ENCODE measurements at regions not wholly inside any gene's neighbourhood (a gene's known extent, or its start where the extent isn't known, plus 50 kb on each side); places are given as distances from the start of the nearest gene placed in this dataset.

DNA sequence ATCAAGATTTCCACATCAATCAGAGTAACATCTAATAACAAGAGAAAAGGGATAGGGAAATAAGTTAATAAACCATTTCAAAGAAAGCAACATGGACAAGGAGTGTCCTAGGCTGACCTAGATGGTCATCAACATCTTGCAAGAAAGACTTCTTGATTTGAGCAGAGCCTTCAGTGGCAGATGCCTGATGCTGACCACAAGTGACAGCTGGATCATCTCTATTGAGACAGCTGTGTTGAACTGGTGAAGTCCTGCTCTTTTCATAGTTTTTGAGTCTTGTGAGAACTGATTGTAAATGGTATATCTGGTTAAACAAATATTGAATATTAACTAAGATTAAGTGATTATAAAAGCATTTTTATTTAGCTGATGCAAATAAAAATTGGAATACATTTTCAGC, 1083.6 kb upstream of the LRFN5 start:
- TF ChIP-seq, protein P1, sequence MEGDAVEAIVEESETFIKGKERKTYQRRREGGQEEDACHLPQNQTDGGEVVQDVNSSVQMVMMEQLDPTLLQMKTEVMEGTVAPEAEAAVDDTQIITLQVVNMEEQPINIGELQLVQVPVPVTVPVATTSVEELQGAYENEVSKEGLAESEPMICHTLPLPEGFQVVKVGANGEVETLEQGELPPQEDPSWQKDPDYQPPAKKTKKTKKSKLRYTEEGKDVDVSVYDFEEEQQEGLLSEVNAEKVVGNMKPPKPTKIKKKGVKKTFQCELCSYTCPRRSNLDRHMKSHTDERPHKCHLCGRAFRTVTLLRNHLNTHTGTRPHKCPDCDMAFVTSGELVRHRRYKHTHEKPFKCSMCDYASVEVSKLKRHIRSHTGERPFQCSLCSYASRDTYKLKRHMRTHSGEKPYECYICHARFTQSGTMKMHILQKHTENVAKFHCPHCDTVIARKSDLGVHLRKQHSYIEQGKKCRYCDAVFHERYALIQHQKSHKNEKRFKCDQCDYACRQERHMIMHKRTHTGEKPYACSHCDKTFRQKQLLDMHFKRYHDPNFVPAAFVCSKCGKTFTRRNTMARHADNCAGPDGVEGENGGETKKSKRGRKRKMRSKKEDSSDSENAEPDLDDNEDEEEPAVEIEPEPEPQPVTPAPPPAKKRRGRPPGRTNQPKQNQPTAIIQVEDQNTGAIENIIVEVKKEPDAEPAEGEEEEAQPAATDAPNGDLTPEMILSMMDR (IDR thresholded peaks at IDR 0.05; ENCODE audit: poor library complexity, severe bottlenecking), result no peak
- no peak for TF ChIP-seq POLR2AphosphoS5 (IDR thresholded peaks at IDR 0.05)
- TF ChIP-seq EZH2 (IDR thresholded peaks at IDR 0.05; ENCODE audit: borderline replicate concordance, insufficient read depth, low read length, poor library complexity, severe bottlenecking), result no peak
- no peak for TF ChIP-seq EP300 (conservative IDR thresholded peaks at IDR 0.05; ENCODE audit: poor library complexity, severe bottlenecking)
- TF ChIP-seq TAF1 (IDR thresholded peaks at IDR 0.05; ENCODE audit: low read depth), result no peak
- TF ChIP-seq SMC3 (conservative IDR thresholded peaks at IDR 0.05; ENCODE audit: poor library complexity), result no peak

All from neural cell (in vitro differentiated cells).